HepG2 (cell line): ENCODE measurements at regions not wholly inside any gene's neighbourhood (a gene's known extent, or its start where the extent isn't known, plus 50 kb on each side); places are given as distances from the start of the nearest gene placed in this dataset.

Experiments
- ATAC-seq: fragments of 200-7000 bp; cut with Tn5 transposase; 3 replicates; pipeline ENCODE4 v1.9.1; 2020; ENCODE audit warnings: mild to moderate bottlenecking, moderate library complexity
- BruUV-seq: library from RNA; stranded (reverse); fragments of 400-500 nt; replicated peaks from 2 replicates; lab custom pipeline; 2021; lab: Mats Ljungman, UMichigan
- CTCF ChIA-PET: fragments of 300-600 bp; formaldehyde crosslinking; extraction: SDS; loops from one replicate; lab custom pipeline; 2021; ENCODE audit warnings: low total read pairs, inconsistent platforms, low intra/inter-chr PET ratio; lab: Yijun Ruan, JAX
- POLR2A ChIA-PET: fragments of 350-600 bp; sonication (Branson Sonifier 250); formaldehyde crosslinking; loops from one replicate; lab custom pipeline; 2020; ENCODE audit warnings: antibody characterized with exemption, inconsistent platforms; lab: Yijun Ruan, JAX
- DNase-seq: peaks from one replicate; pipeline ENCODE4 v3.0.0-alpha.2; 2015; ENCODE audit warnings: low spot score
- FAIRE-seq: peaks from 3 replicates; lab custom pipeline; 2011; peaks lifted over from hg19 to GRCh38; lab: Jason Lieb, UNC
- H2AFZ ChIP-seq: one replicate; pipeline ENCODE4 v1.6.1; 2011; ENCODE audit warnings: low read length, inconsistent platforms
- H3K27ac ChIP-seq: fragments of 300-600 bp; 3 replicates; pipeline ENCODE4 v1.8.0; 2011; ENCODE audit warnings: mixed run types, mild to moderate bottlenecking, mixed read lengths, low read length, inconsistent platforms; ENCODE audit not compliant: insufficient read depth; ENCODE audit errors: extremely low read length
- H3K27me3 ChIP-seq, 2 experiments: fragments of 200-600 bp in 1 of 2; 2 replicates in 1 of 2; 3 replicates in 1 of 2; pipeline versions ENCODE4 v1.6.0 to v1.8.0; 2011; ENCODE audit warnings: low read length in 2 of 2, mild to moderate bottlenecking in 2 of 2, moderate library complexity in 2 of 2, inconsistent platforms in 1 of 2; ENCODE audit not compliant: insufficient read depth in 2 of 2, control insufficient read depth in 1 of 2
- H3K36me3 ChIP-seq, 2 experiments: fragments of 200-600 bp in 1 of 2; replicated peaks in 1 of 2; 2 replicates in 1 of 2; 3 replicates in 1 of 2; pipeline versions ENCODE4 v1.5.1 to v1.8.0; 2011; ENCODE audit warnings: low read length in 2 of 2, inconsistent platforms in 1 of 2; ENCODE audit not compliant: insufficient read depth in 2 of 2, control insufficient read depth in 1 of 2
- H3K4me1 ChIP-seq: 2 replicates; pipeline ENCODE4 v1.5.1; 2012; ENCODE audit warnings: low read length, inconsistent platforms; ENCODE audit not compliant: insufficient read depth
- H3K4me2 ChIP-seq: 2 replicates; pipeline ENCODE4 v1.6.0; 2011; ENCODE audit warnings: low read depth, low read length, inconsistent platforms
- H3K4me3 ChIP-seq, 3 experiments: fragments of 200-600 bp in 1 of 3; sonication (generic), shearing (Covaris generic) in 1 of 3; replicated peaks in 1 of 3; 2 replicates each; pipeline ENCODE4 v1.5.1; 2011 to 2016; ENCODE audit warnings: low read length in 3 of 3, inconsistent platforms in 2 of 3, low read depth in 2 of 3, mild to moderate bottlenecking in 2 of 3, control low read depth in 1 of 3, mixed read lengths in 1 of 3; ENCODE audit not compliant: insufficient read depth in 1 of 3
- H3K79me2 ChIP-seq: one replicate; pipeline ENCODE4 v1.6.1; 2011; ENCODE audit warnings: low read length, inconsistent platforms; ENCODE audit not compliant: insufficient read depth
- H3K9ac ChIP-seq: 2 replicates; pipeline ENCODE4 v1.6.0; 2011; ENCODE audit warnings: mild to moderate bottlenecking, low read depth, low read length, inconsistent platforms; ENCODE audit not compliant: insufficient read depth
- H3K9me3 ChIP-seq: 2 replicates; pipeline ENCODE4 v1.5.1; 2012; ENCODE audit warnings: mild to moderate bottlenecking, low read length
- H4K20me1 ChIP-seq: 2 replicates; pipeline ENCODE4 v1.6.0; 2011; ENCODE audit warnings: inconsistent platforms, mild to moderate bottlenecking, low read length, moderate library complexity; ENCODE audit not compliant: insufficient read depth
- HOXA7 ChIP-seq: sonication (generic); formaldehyde crosslinking; IDR thresholded peaks from 2 replicates; pipeline ENCODE4 v1.8.1; 2022; ENCODE audit warnings: mild to moderate bottlenecking, missing genetic modification reagents, moderate library complexity
- MNT ChIP-seq: fragments of 450-650 bp; IDR thresholded peaks from 2 replicates; pipeline ENCODE4 v1.6.1; 2016
- RAD21 ChIP-seq: fragments of 450-650 bp; formaldehyde crosslinking; IDR thresholded peaks from 2 replicates; pipeline ENCODE4 v1.5.0; 2020; ENCODE audit warnings: mild to moderate bottlenecking
- RARA ChIP-seq: IDR thresholded peaks from 2 replicates; pipeline ENCODE4 v1.6.1; 2016; ENCODE audit warnings: missing genetic modification reagents, missing compliant biosample characterization
- ZKSCAN5 ChIP-seq: sonication (generic); formaldehyde crosslinking; IDR thresholded peaks from 2 replicates; pipeline ENCODE4 v1.5.1; 2020; ENCODE audit warnings: mild to moderate bottlenecking, missing genetic modification reagents
- ZNF30 ChIP-seq: sonication (generic); formaldehyde crosslinking; IDR thresholded peaks from 2 replicates; pipeline ENCODE4 v1.5.0; 2020; ENCODE audit warnings: mild to moderate bottlenecking, missing genetic modification reagents
- ZNF615 ChIP-seq: sonication (generic); formaldehyde crosslinking; IDR thresholded peaks from 2 replicates; pipeline ENCODE4 v1.5.0; 2020; ENCODE audit warnings: mild to moderate bottlenecking, missing genetic modification reagents, borderline replicate concordance
- ZNF740 ChIP-seq: sonication (generic); formaldehyde crosslinking; IDR thresholded peaks from 2 replicates; pipeline ENCODE4 v1.4.0; 2020; ENCODE audit warnings: missing genetic modification reagents
- ZNF746 ChIP-seq: sonication (generic); formaldehyde crosslinking; IDR thresholded peaks from 2 replicates; pipeline ENCODE4 v1.8.0; 2022; ENCODE audit warnings: mild to moderate bottlenecking, missing genetic modification reagents
- ZNF781 ChIP-seq: sonication (generic); formaldehyde crosslinking; IDR thresholded peaks from 2 replicates; pipeline ENCODE4 v1.5.1; 2020; ENCODE audit warnings: borderline replicate concordance, mild to moderate bottlenecking, missing genetic modification reagents; ENCODE audit errors: not compliant biosample characterization
- WGBS: methylation state at CpG from one replicate; pipeline ENCODE4 v1.1.6; 2017; ENCODE audit warnings: low lambda C conversion rate; 5-methylcytosine and 5-hydroxymethylcytosine counted together
- in situ Hi-C: cut with HindIII; loops from 2 replicates; pipeline ENCODE4 v1.10.0; 2017; ENCODE audit warnings: low pct_unique_long_range_greater_than_20kb; ENCODE audit not compliant: extremely low pct_ligation_motif_present
- intact Hi-C: fragments of 100-400 bp; cut with micrococcal nuclease; formaldehyde crosslinking; loops from one replicate; pipeline ENCODE4 v1.10.0; 2022; ENCODE audit not compliant: unreplicated experiment
- TF ChIP-seq, protein P1 (sequence below): sonication (generic); formaldehyde crosslinking; IDR thresholded peaks from 2 replicates; pipeline ENCODE4 v1.9.0; 2022; ENCODE audit warnings: low read depth, missing genetic modification reagents

DNA sequence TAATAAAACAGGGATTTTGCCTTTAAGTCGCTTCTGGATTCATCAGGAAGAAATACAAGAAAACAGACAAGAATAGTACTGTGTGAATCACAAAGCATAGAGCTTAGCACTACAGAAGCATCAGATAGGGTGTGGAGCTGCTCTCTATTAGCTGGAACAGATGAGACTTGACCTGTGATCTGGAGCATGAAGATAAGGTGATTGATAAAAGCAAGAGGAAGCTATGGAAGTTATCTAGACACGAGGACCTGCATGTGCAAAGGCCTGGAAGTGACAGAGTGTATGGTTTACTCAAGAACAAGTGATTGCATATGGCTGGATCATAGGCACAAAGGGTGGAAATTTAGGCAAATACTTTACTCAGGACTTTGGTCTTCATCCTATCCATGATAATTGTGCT lies 112.9 kb upstream of the MLIP start:
- Histone ChIP-seq H3K4me3 (no peak overlapping the region), H4K20me1 (no peaks in the 10 kb centered on the region), H3K4me2 (peak overlapping the region; percentile 5; the same call in 1 of the 2 replicates), H3K9ac (no peak overlapping the region), H3K36me3 (no peaks in the 10 kb centered on the region), H3K27ac (no peak overlapping the region), H2AFZ (no peak overlapping the region), H3K9me3 (no peaks in the 10 kb centered on the region), H3K79me2 (no peaks in the 10 kb centered on the region), H3K4me1 (peaks cover 21% of the 10 kb centered on the region), H3K27me3 (no peaks in the 10 kb centered on the region)
- ChIA-PET POLR2A (no interaction called here), CTCF (no interaction called here)
- TF ChIP-seq, protein P1, sequence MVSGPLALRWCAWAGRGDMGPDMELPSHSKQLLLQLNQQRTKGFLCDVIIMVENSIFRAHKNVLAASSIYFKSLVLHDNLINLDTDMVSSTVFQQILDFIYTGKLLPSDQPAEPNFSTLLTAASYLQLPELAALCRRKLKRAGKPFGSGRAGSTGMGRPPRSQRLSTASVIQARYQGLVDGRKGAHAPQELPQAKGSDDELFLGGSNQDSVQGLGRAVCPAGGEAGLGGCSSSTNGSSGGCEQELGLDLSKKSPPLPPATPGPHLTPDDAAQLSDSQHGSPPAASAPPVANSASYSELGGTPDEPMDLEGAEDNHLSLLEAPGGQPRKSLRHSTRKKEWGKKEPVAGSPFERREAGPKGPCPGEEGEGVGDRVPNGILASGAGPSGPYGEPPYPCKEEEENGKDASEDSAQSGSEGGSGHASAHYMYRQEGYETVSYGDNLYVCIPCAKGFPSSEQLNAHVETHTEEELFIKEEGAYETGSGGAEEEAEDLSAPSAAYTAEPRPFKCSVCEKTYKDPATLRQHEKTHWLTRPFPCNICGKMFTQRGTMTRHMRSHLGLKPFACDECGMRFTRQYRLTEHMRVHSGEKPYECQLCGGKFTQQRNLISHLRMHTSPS = no peak
- TF ChIP-seq MNT = no peak
- 8% methylated on average over 2 of the region's 2 CpGs for WGBS
- DNase-seq (peak; percentile 12), FAIRE-seq (no peak), ATAC-seq (peak; percentile 43; the same call in 2 of the 3 replicates)
- intact Hi-C loops (no loop called here), in situ Hi-C loops (loop anchor here (25.0 kb wide), 2 partner anchors 714 to 1239 kb away; no protein-coding TSS in a partner anchor)
- no TSS peak for BruUV-seq

- Histone ChIP-seq H3K4me2 (peak overlapping the region; percentile 21; the same call in 1 of the 2 replicates), H3K4me3 (no peak overlapping the region), H3K27me3 (no peaks in the 10 kb centered on the region), H4K20me1 (no peaks in the 10 kb centered on the region), H3K36me3 (no peaks in the 10 kb centered on the region), H3K9ac (no peak overlapping the region), H2AFZ (no peak overlapping the region), H3K27ac (no peak overlapping the region), H3K4me1 (peaks cover 23% of the 10 kb centered on the region), H3K79me2 (no peaks in the 10 kb centered on the region), H3K9me3 (no peaks in the 10 kb centered on the region)
- ATAC-seq (peak; percentile 60), FAIRE-seq (no peak), DNase-seq (no peak)
- no TSS peak for BruUV-seq
- intact Hi-C loops (no loop called here), in situ Hi-C loops (loop anchor here (25.0 kb wide), 2 partner anchors 713 to 1238 kb away; no protein-coding TSS in a partner anchor)
- CTCF ChIA-PET = no interaction called here
- 17% methylated on average over 8 of the region's 8 CpGs for WGBS
- POLR2A ChIA-PET = no interaction called here
- TF ChIP-seq RAD21 (CRISPR knock-in tag) = no peak
- TF ChIP-seq ZNF30 (CRISPR knock-in tag) = no peak
- TF ChIP-seq ZKSCAN5 (CRISPR knock-in tag) = no peak
- TF ChIP-seq ZNF740 (CRISPR knock-in tag) = no peak
- 0 out of 2 replicates have a peak, but pooled peaks have one; percentile 30 for TF ChIP-seq RARA (CRISPR knock-in tag)
- no peak for TF ChIP-seq HOXA7
- no peak for TF ChIP-seq ZNF615 (CRISPR knock-in tag)
- TF ChIP-seq ZNF746 = no peak
- no peak for TF ChIP-seq ZNF781 (CRISPR knock-in tag)
Measured at GRCh38 chr6:53999088-53999755, 112.0 kb upstream of the MLIP start.
